WERI-Rb-1 (cell line): ENCODE measurements at regions not wholly inside any gene's neighbourhood (a gene's known extent, or its start where the extent isn't known, plus 50 kb on each side); places are given as distances from the start of the nearest gene placed in this dataset.

Experiments used
- DNase-seq: peaks from one replicate; pipeline ENCODE4 v3.0.0-alpha.2; 2020
- H3K27ac ChIP-seq: fragments of 250-450 bp; sonication (Bioruptor Pico); 2 replicates; pipeline ENCODE4 v1.5.1; 2020; ENCODE audit warnings: mild to moderate bottlenecking, moderate library complexity
- H3K27me3 ChIP-seq: fragments of 250-450 bp; sonication (Bioruptor Pico); 2 replicates; pipeline ENCODE4 v1.5.1; 2021; ENCODE audit warnings: mild to moderate bottlenecking, low read depth, moderate library complexity; ENCODE audit not compliant: insufficient read depth, severe bottlenecking
- H3K36me3 ChIP-seq: fragments of 250-450 bp; sonication (Bioruptor Pico); 2 replicates; pipeline ENCODE4 v1.5.1; 2020; ENCODE audit warnings: mild to moderate bottlenecking, moderate library complexity
- H3K4me3 ChIP-seq: 2 replicates; pipeline ENCODE4 v1.5.1; 2011; ENCODE audit warnings: low read depth, mild to moderate bottlenecking, control low read depth, low read length
- H3K9me3 ChIP-seq: fragments of 250-450 bp; sonication (Bioruptor Pico); 2 replicates; pipeline ENCODE4 v1.5.1; 2021; ENCODE audit warnings: mild to moderate bottlenecking, moderate library complexity; ENCODE audit not compliant: severe bottlenecking
- CTCF ChIP-seq: IDR thresholded peaks from 2 replicates; pipeline ENCODE4 v1.5.1; 2011; ENCODE audit warnings: low read depth, mild to moderate bottlenecking, control low read depth, inconsistent platforms, low read length

GRCh38 chr4:187289371-187289770 is 565.7 kb upstream of the FAT1 start:
- DNase-seq = no peak
- peaks cover 62% of the 10 kb centered on the region for H3K27me3 ChIP-seq
- no peak overlapping the region for H3K4me3 ChIP-seq
- no peak overlapping the region for H3K27ac ChIP-seq
- no peaks in the 10 kb centered on the region for H3K36me3 ChIP-seq
- no peaks in the 10 kb centered on the region for H3K9me3 ChIP-seq
- no peak for TF ChIP-seq CTCF

GRCh38 chr4:187294861-187295260 is 571.2 kb upstream of the FAT1 start:
- Histone ChIP-seq H3K9me3 (peaks cover 2% of the 10 kb centered on the region), H3K4me3 (no peak overlapping the region), H3K27me3 (peaks cover 38% of the 10 kb centered on the region), H3K36me3 (no peaks in the 10 kb centered on the region), H3K27ac (no peak overlapping the region)
- no peak for TF ChIP-seq CTCF
- no peak for DNase-seq

GRCh38 chr4:187301923-187302322 is 578.3 kb upstream of the FAT1 start:
- Histone ChIP-seq H3K4me3 (no peak overlapping the region), H3K9me3 (no peaks in the 10 kb centered on the region), H3K36me3 (no peaks in the 10 kb centered on the region), H3K27ac (no peak overlapping the region), H3K27me3 (peaks cover 64% of the 10 kb centered on the region)
- TF ChIP-seq CTCF = no peak
- no peak for DNase-seq

- no peak overlapping the region for H3K27ac ChIP-seq
- DNase-seq = no peak
- H3K27me3 ChIP-seq = peaks cover 68% of the 10 kb centered on the region
- H3K9me3 ChIP-seq = no peaks in the 10 kb centered on the region
- no peaks in the 10 kb centered on the region for H3K36me3 ChIP-seq
- no peak for TF ChIP-seq CTCF
- no peak overlapping the region for H3K4me3 ChIP-seq
Observed at GRCh38 chr4:187302457-187303150, 578.9 kb upstream of the FAT1 start.

GRCh38 chr4:187304133-187304532 is 580.5 kb upstream of the FAT1 start:
- no peak for DNase-seq
- peaks cover 73% of the 10 kb centered on the region for H3K27me3 ChIP-seq
- no peak overlapping the region for H3K4me3 ChIP-seq
- no peaks in the 10 kb centered on the region for H3K9me3 ChIP-seq
- H3K36me3 ChIP-seq = no peaks in the 10 kb centered on the region
- TF ChIP-seq CTCF = no peak
- no peak overlapping the region for H3K27ac ChIP-seq

- no peaks in the 10 kb centered on the region for H3K36me3 ChIP-seq
- DNase-seq = no peak
- no peaks in the 10 kb centered on the region for H3K9me3 ChIP-seq
- peaks cover 68% of the 10 kb centered on the region for H3K27me3 ChIP-seq
- no peak for TF ChIP-seq CTCF
- H3K4me3 ChIP-seq = no peak overlapping the region
- no peak overlapping the region for H3K27ac ChIP-seq
Observed at GRCh38 chr4:187307131-187307530, 583.5 kb upstream of the FAT1 start.
